Natural killer cell treated with Interleukin-12 subunit alpha and Interleukin-12 subunit beta and Interleukin-15 and Interleukin-18, amount 100 ng/mL, for 72 hours (primary cell): ENCODE measurements at regions not wholly inside any gene's neighbourhood (a gene's known extent, or its start where the extent isn't known, plus 50 kb on each side); places are given as distances from the start of the nearest gene placed in this dataset.

Experiments used
- ATAC-seq, 2 donors: fragments of 150-1000 bp; cut with Tn5 transposase in 1 of 2; sonication (Bioruptor Pico), chemical (Tn5 transposase) in 1 of 2; 2 replicates each; pipeline ENCODE4 v1.10.0; 2021
- DNase-seq: peaks from one replicate; pipeline ENCODE4 v3.0.0; 2022; ENCODE audit warnings: low spot score
- H3K27ac Mint-ChIP-seq, 2 donors: 1 replicate in 1 of 2; 2 replicates in 1 of 2; pipeline ENCODE4 v1.8.0; 2022; ENCODE audit warnings: mixed read lengths in 2 of 2, mild to moderate bottlenecking in 1 of 2, moderate library complexity in 1 of 2
- H3K27me3 Mint-ChIP-seq, 2 donors: 1 replicate in 1 of 2; 2 replicates in 1 of 2; pipeline ENCODE4 v1.8.0; 2022; ENCODE audit warnings: mixed read lengths in 2 of 2
- H3K36me3 Mint-ChIP-seq: one replicate; pipeline ENCODE4 v1.8.0; 2022; ENCODE audit warnings: mixed read lengths
- H3K4me1 Mint-ChIP-seq, 2 donors: 1 replicate in 1 of 2; 2 replicates in 1 of 2; pipeline ENCODE4 v1.8.0; 2022; ENCODE audit warnings: low read depth in 2 of 2, mixed read lengths in 2 of 2, mild to moderate bottlenecking in 1 of 2
- H3K4me3 Mint-ChIP-seq: one replicate; pipeline ENCODE4 v1.8.0; 2022; ENCODE audit warnings: mixed read lengths
- H3K9me3 Mint-ChIP-seq: 2 replicates; pipeline ENCODE4 v1.8.0; 2022; ENCODE audit warnings: mixed read lengths

DNA sequence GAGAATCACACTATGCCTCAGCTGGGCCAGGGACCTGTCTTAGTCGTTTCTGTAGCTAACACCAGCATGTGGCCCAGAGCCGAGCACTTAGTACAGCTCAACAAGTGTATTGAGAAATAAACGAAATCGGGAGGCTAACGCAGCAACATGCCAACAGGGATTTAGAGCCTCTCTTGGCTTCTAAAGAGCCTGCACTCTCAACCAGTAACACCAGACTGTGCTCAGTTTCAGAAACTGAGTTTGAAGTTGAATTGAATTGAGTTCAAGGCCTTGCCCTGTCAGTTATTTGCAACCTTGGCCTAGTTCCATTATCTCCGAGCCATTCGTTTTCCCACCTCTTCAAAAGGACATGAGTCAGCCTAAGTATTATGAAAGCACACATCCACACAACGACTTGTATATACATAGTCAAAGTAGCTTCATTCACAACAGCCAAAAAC lies 71.3 kb upstream of the LDB2 start:
- Mint-ChIP-seq H3K4me1 (no peaks in the 10 kb centered on the region), H3K27me3 (peaks cover 10 to 12% of the 10 kb centered on the region in 2 donors), H3K27ac (no peak overlapping the region), H3K9me3 (no peaks in the 10 kb centered on the region), H3K4me3 (no peak overlapping the region), H3K36me3 (no peaks in the 10 kb centered on the region)
- DNase-seq: no peak
- no peak for ATAC-seq

DNA sequence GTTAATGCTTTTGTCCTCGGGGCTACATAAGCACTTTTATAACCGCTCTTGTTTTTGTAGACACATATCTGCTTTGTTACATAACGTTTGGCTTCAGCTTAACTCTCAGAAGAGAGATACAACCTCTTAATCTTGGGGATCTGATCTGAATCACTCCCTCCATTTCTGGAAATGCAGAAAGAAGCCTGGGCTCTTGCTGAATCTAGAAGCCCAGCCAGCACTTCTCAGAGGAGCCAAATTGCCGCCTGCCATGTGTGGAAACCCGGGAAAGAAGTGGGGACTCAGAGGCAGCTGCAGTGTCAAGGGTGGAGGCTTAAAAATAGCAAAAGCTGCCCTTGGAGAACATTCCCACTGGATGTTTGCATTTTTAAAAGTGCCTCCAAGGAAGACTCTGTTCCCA lies 69.3 kb upstream of the LDB2 start:
- ATAC-seq: no peak
- no peak for DNase-seq
- Mint-ChIP-seq H3K36me3 (no peaks in the 10 kb centered on the region), H3K27me3 (peaks cover 7% of the 10 kb centered on the region in 2 donors), H3K9me3 (no peaks in the 10 kb centered on the region), H3K27ac (no peak overlapping the region), H3K4me1 (no peaks in the 10 kb centered on the region), H3K4me3 (no peak overlapping the region)

DNA sequence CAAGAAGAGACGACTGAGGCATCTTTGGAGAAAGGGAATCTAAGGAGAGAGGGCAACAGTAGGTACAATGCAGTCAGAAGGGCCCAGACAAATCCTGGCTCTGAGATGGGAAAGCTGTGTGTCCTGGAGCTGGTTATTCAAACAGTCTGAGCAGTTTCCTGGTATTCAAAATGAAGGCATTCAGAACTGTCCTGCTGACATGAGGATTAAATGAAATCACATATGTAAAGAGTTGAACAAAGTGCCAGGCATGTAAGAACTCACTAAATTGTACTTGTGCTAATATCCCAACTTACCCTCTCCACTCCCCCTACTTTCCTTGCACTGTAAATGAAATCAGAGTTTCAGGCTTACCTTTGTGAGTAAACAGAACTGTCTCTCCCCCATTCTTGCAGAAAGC lies 60.9 kb upstream of the LDB2 start:
- no peak for ATAC-seq
- Mint-ChIP-seq H3K4me3 (no peak overlapping the region), H3K27ac (no peak overlapping the region), H3K36me3 (peaks cover 6% of the 10 kb centered on the region), H3K9me3 (peaks cover 4% of the 10 kb centered on the region), H3K27me3 (peaks cover 11 to 17% of the 10 kb centered on the region in 2 donors), H3K4me1 (no peaks in the 10 kb centered on the region)
- no peak for DNase-seq

DNA sequence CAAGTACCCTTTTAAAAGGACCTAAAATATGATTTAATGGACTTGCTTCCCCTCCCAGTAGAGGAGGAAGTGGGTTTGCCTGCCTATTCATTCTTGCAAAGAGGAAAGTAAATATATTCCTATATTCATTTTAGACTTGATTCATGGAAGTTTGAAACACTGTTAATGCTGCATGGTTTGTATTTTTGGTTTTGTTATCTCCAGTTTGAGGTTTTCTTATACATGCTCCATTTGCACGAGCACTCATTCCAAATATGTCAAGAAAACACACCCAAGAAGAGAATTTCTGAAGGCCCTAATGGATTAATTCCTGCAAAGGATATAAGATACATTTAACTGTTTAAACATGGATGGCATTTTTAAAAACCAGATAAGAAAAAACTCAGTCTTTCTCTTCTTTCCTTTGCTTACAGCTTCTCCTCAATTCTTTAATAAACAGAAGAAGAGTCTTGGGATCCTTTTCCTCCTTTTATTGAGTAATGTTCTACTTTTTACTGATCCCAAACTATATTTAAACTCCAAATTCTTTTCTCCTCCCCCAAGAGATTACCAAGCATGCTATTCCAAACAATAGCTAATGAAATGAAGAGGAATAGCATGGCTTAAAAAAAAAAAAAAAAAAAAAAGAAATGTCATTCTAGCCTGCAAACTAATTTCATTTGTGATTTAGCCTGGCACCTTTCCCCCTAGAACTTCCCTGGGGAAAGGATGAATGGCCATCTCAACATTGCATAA lies 54.6 kb upstream of the LDB2 start:
- Mint-ChIP-seq H3K36me3 (peaks cover 6% of the 10 kb centered on the region), H3K4me1 (no peaks in the 10 kb centered on the region), H3K9me3 (peaks cover 5% of the 10 kb centered on the region), H3K4me3 (no peak overlapping the region), H3K27me3 (peaks cover 4 to 7% of the 10 kb centered on the region in 2 donors), H3K27ac (no peak overlapping the region)
- DNase-seq (no peak), ATAC-seq (no peak)

DNA sequence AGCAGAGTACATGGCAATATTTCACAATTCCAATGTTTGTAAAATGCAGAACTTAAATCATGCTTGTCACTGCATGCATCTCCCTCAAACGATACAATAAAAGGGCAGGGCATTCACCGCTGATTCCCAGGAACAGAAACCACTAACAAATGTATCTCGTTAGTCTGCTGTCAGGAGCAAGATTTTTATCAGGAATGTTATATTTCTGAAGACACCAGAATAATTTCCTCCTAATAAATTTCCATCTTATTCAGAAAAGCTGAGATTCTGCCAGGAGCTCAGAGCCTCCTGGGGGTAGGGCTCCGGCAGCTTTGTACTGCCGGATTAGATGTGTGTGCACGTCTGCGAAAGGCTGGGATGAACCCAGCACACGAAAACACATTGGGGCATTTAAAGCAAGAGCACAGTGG lies 54.0 kb upstream of the LDB2 start:
- ATAC-seq (no peak), DNase-seq (no peak)
- Mint-ChIP-seq H3K4me1 (no peaks in the 10 kb centered on the region), H3K9me3 (peaks cover 5% of the 10 kb centered on the region), H3K36me3 (peaks cover 6% of the 10 kb centered on the region), H3K27ac (no peak overlapping the region), H3K4me3 (no peak overlapping the region), H3K27me3 (peaks cover 4 to 7% of the 10 kb centered on the region in 2 donors)
